HFF-Myc (cell line): ENCODE measurements at regions not wholly inside any gene's neighbourhood (a gene's known extent, or its start where the extent isn't known, plus 50 kb on each side); places are given as distances from the start of the nearest gene placed in this dataset.

ENCODE experiments used
- DNase-seq: peaks from one replicate; pipeline ENCODE4 v3.0.0-alpha.2; 2011; ENCODE audit warnings: low read depth; ENCODE audit errors: extremely low read depth
- H3K4me3 ChIP-seq: replicated peaks from 2 replicates; pipeline ENCODE4 v1.5.1; 2011; ENCODE audit warnings: low read depth, mild to moderate bottlenecking, control low read depth, low read length
- TF ChIP-seq, protein P1 (sequence below): IDR thresholded peaks from 2 replicates; pipeline ENCODE4 v1.5.1; 2012; ENCODE audit warnings: mild to moderate bottlenecking, low read depth, low read length, control low read depth; ENCODE audit errors: missing control alignments

DNA sequence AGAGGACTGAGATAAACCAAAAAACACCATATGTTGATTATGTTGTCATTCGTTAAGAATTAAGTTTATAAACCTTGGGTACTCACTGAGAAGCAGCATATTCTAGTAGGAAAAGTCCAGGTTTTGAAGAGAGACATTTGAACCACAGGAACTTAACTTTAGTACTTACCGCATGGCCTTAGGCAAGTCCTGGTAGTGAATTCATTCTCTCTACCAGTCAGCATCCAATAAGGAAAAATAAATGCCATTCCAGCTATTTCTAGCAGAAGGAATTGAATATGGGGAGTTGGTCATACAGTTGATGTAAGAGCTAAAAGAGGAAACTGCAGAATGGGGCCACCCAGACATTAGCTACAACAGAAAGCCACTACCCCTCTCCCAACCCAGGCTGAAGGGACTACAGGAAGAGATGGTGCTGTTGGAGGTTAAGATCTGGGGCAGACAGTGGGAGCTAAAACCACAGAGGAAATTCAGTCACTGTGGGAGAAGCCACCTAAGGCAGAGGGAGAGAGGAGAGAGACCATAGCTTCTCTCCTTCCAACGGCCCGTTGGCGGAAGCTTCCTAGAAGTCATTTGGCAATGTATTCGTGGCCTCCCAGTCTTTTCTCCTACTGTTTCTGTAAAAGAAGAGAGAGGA, 133.8 kb upstream of the RARB start:
- TF ChIP-seq, protein P1, sequence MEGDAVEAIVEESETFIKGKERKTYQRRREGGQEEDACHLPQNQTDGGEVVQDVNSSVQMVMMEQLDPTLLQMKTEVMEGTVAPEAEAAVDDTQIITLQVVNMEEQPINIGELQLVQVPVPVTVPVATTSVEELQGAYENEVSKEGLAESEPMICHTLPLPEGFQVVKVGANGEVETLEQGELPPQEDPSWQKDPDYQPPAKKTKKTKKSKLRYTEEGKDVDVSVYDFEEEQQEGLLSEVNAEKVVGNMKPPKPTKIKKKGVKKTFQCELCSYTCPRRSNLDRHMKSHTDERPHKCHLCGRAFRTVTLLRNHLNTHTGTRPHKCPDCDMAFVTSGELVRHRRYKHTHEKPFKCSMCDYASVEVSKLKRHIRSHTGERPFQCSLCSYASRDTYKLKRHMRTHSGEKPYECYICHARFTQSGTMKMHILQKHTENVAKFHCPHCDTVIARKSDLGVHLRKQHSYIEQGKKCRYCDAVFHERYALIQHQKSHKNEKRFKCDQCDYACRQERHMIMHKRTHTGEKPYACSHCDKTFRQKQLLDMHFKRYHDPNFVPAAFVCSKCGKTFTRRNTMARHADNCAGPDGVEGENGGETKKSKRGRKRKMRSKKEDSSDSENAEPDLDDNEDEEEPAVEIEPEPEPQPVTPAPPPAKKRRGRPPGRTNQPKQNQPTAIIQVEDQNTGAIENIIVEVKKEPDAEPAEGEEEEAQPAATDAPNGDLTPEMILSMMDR: no peak
- no peak for DNase-seq
- H3K4me3 ChIP-seq: no peak overlapping the region

DNA sequence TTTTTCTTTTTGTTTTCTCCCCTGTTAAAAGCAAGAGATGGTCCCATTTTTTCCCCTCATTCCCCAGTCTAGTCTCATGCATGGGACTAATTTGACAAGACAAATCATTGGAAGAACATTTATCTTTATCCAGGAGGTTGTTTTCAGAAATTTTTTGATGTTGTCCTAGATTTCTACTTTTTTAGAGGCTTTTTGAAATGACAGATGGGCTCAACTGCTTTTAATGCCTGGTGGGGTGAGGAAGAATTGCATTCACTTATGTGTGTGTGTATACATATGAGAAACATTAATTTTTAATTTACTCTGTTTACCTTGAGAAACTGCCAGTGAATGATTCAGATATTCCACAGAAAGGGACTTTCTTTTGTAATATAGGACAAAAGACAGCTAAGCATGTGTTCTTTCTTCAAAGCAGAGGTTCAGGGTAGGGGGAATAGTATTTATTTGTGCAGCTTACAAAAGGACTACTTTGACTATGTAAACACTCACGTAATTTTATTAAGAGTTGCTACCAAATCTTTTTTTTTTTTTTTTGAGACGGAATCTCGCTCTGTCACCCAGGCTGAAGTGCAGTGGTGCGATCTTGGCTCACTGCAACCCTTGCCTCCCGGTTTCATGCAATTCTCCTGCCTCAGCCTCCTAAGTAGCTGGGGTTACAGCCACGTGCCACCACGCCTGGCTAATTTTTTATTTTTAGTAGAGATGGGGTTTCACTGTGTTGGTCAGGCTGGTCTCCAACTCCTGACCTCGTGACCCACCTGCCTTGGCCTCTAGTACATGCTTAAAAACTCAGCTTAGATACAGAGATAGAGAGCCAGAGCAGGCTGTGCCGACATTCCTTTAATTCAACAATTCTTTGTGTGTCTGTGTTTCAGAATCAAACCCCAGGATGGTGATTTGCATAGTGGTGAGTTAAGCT, 130.1 kb upstream of the RARB start:
- H3K4me3 ChIP-seq: no peak overlapping the region
- peak; percentile 56 for DNase-seq
- TF ChIP-seq, protein P1: no peak

DNA sequence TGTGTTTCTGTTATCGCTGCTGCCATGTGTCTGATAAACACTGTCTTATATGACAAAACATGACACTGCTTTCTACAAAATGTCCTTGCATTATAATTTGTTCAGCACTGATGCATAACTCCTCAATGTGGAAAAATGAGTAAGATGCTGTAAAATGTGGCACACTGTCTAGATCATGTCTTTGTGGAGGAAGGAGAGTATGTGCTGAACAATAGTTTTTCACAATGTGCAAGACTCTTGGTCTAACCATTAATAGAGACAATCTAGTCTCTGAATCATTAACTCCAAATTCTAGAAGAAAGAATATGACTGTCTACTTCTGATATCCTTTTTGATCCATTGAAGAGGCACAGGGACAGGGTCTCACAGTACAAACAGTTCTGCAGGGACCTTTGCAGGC, 127.9 kb upstream of the RARB start:
- TF ChIP-seq, protein P1: no peak
- H3K4me3 ChIP-seq: no peak overlapping the region
- DNase-seq: no peak

DNA sequence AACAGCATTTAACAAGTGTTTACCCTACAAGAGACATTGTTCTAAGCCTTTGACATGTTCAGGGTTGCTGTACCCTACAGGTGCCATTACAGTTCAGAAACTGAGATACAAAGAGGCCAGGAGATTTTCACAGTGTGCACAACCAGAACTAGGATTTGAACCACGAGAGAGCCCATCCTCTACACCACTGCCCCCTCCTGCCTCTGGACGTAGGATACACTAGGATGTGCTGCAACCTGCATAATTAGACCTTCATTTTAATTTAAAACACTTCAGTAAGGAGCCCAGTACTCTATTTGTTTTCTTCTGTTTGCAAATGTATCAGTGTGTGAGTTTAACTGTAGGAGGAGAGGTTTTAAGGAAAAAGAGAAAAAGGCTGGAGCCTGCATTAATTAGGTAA, 123.1 kb upstream of the RARB start:
- no peak for DNase-seq
- H3K4me3 ChIP-seq: no peak overlapping the region
- TF ChIP-seq, protein P1: no peak

DNA sequence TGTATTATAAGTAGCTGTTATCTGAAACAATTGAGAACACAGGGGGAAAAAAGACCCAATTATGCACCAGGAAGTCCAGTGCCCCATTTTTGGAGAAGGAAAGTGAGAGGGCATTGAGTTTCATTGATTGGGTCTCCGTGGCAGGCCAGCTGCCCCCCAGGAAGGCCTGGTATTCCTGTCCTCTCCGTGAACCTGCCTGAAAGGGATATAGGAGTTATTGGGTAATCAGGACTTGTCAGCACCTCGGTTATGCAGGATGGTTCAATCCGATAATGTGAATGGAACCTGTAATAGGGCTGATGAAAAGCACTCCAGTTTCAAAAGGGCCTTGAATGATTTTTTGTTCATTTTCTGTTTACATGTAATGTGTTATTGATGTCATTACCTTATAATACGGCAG, 122.0 kb upstream of the RARB start:
- DNase-seq: no peak
- TF ChIP-seq, protein P1: no peak
- no peak overlapping the region for H3K4me3 ChIP-seq

DNA sequence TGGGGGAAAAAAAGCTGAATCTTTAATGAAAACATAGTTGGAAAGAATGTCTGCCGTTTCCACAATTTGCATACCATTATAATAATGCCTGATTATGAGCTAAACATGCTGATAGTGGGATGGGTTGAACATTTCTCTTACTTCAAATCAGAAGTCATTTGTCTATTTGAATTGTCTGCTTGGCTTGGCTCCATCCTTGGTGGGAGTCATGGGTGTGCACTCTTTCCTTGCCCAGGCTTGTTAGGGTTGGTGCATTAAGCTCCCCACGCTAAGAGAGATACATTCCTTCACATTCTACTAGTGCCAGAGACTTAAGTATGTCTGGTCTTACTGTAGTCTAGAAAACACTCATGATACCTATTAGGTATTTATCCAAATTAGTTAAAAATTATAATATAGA, 121.4 kb upstream of the RARB start:
- no peak overlapping the region for H3K4me3 ChIP-seq
- DNase-seq: no peak
- TF ChIP-seq, protein P1: no peak
